Upper lobe of right lung (tissue), 1 donor: ENCODE measurements at regions not wholly inside any gene's neighbourhood (a gene's known extent, or its start where the extent isn't known, plus 50 kb on each side); places are given as distances from the start of the nearest gene placed in this dataset.

Experiments
- ATAC-seq: fragments of 200-7000 bp; cut with Tn5 transposase; one replicate; pipeline ENCODE4 v1.9.1; 2020; ENCODE audit warnings: mild to moderate bottlenecking, moderate library complexity
- DNase-seq: peaks from one replicate; pipeline ENCODE4 v3.0.0-alpha.2; 2020
- H3K27ac ChIP-seq: fragments of 200-600 bp; one replicate; pipeline ENCODE4 v1.8.0; 2022
- H3K27me3 ChIP-seq: fragments of 200-600 bp; one replicate; pipeline ENCODE4 v1.8.0; 2022; ENCODE audit warnings: mild to moderate bottlenecking
- H3K36me3 ChIP-seq: fragments of 200-600 bp; one replicate; pipeline ENCODE4 v1.8.0; 2022
- H3K4me1 ChIP-seq: fragments of 200-600 bp; one replicate; pipeline ENCODE4 v1.8.0; 2022
- H3K4me3 ChIP-seq: fragments of 200-600 bp; one replicate; pipeline ENCODE4 v1.8.0; 2022; ENCODE audit warnings: mild to moderate bottlenecking
- H3K9me3 ChIP-seq: fragments of 200-600 bp; one replicate; pipeline ENCODE4 v1.8.0; 2022
- intact Hi-C: fragments of 100-400 bp; cut with DNase I; formaldehyde crosslinking; loops from one replicate; pipeline ENCODE4 v1.11.0; 2022
- TF ChIP-seq, protein P1 (sequence below): fragments of 200-600 bp; IDR thresholded peaks from one replicate; pipeline ENCODE4 v1.8.0; 2022; ENCODE audit warnings: antibody characterized with exemption
- donor health status: DM: no; HTN: yes; CAD: no; lungs with severe emphysema.

DNA sequence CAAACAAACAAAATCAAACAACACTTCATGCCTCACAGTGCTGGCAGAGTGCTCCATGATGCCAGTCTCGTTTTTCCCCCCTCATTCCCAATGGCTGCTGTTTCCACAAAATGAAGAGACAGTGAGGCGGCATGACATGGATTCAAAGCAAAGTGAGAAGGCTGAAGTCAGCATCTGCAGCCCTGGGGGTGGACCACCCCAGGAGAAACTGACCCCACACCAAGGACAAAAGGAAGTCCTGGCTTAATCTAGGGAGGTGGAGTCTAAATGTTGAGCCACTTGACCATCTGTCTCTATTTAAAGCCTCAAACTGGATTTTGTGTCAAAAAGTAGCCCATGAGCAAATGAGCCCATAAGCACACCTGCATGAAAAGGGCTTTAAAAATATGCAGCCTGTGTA is 151.2 kb upstream of the RORA start:
- Histone ChIP-seq H3K27me3 (no peaks in the 10 kb centered on the region), H3K36me3 (no peaks in the 10 kb centered on the region), H3K27ac (no peak overlapping the region), H3K4me3 (no peak overlapping the region), H3K9me3 (no peaks in the 10 kb centered on the region), H3K4me1 (no peaks in the 10 kb centered on the region)
- no peak for ATAC-seq
- intact Hi-C loops = no loop called here
- TF ChIP-seq, protein P1, sequence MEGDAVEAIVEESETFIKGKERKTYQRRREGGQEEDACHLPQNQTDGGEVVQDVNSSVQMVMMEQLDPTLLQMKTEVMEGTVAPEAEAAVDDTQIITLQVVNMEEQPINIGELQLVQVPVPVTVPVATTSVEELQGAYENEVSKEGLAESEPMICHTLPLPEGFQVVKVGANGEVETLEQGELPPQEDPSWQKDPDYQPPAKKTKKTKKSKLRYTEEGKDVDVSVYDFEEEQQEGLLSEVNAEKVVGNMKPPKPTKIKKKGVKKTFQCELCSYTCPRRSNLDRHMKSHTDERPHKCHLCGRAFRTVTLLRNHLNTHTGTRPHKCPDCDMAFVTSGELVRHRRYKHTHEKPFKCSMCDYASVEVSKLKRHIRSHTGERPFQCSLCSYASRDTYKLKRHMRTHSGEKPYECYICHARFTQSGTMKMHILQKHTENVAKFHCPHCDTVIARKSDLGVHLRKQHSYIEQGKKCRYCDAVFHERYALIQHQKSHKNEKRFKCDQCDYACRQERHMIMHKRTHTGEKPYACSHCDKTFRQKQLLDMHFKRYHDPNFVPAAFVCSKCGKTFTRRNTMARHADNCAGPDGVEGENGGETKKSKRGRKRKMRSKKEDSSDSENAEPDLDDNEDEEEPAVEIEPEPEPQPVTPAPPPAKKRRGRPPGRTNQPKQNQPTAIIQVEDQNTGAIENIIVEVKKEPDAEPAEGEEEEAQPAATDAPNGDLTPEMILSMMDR = no peak
- DNase-seq = no peak

DNA sequence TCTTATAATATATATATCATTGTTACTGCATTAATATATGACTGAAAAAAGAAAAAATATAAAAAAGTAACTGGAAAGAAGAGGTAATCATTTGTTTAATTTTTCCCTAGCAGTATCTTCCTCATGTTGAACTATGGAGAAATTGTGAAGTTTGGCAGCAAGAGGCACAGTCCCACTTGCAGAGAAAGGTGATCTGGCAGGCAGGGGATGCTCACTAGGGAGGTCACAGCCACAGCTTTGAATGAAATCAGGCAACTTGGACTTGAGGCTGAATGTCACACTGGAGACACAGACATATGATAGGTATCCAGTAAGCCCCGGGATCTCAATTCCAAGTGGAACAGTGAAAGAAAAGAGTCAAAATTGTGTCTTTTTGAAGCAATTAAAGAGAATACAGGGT is 149.9 kb upstream of the RORA start:
- no peak for ATAC-seq
- TF ChIP-seq, protein P1 = no peak

DNA sequence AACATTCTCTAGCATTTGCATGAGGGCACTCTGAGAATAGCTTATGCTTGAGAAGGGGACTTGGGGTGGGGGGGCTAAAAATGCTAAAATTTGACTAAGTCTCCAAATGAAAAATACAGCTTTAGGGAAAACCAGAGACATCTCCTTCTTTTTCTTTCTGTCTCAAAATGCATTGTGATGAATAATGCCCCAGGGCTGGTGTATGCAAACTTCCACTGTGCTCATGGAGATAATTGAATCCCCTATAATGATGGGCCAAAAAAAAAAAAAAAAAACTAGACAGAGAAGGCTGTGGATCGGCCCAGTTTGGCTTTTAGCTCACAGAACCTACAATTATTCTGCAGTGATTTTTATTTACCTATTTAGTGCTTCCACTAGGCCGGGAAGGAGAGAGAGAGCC is 147.9 kb upstream of the RORA start:
- intact Hi-C loops = no loop called here
- H3K4me3 ChIP-seq = no peak overlapping the region
- H3K4me1 ChIP-seq = no peaks in the 10 kb centered on the region
- TF ChIP-seq, protein P1 = no peak
- H3K27me3 ChIP-seq = no peaks in the 10 kb centered on the region
- ATAC-seq (no peak), DNase-seq (no peak)
- H3K36me3 ChIP-seq = no peaks in the 10 kb centered on the region
- H3K27ac ChIP-seq = no peak overlapping the region
- no peaks in the 10 kb centered on the region for H3K9me3 ChIP-seq

More for the DNA sequence above, 149.9 kb upstream of the RORA start:
- Histone ChIP-seq H3K36me3 (no peaks in the 10 kb centered on the region), H3K27ac (no peak overlapping the region), H3K4me1 (no peaks in the 10 kb centered on the region), H3K4me3 (no peak overlapping the region), H3K27me3 (no peaks in the 10 kb centered on the region), H3K9me3 (no peaks in the 10 kb centered on the region)
- intact Hi-C loops = no loop called here
- DNase-seq = no peak

DNA sequence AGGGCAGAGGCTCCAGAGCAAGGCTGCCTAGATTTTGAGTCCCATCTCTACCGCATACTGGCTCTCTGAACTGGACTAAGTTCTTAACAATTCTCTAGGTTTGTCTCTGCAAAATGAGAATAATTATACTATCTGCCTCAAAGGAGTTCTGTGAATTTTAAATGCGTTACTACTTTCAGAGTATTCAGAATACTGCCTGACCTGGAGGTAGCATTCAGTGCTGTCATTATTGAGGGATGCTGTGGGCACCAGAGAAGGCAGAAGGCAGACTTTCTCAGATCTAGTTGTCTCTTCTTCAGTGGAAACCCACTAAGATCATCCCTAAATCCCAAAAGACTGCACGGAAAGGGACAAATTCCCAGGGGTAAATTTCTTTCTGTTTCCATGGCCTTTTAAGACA is 147.4 kb upstream of the RORA start:
- TF ChIP-seq, protein P1 = no peak
- ATAC-seq (no peak), DNase-seq (no peak)
- H3K36me3 ChIP-seq = no peaks in the 10 kb centered on the region
- intact Hi-C loops = no loop called here
- no peaks in the 10 kb centered on the region for H3K27me3 ChIP-seq
- no peaks in the 10 kb centered on the region for H3K9me3 ChIP-seq
- no peak overlapping the region for H3K27ac ChIP-seq
- no peaks in the 10 kb centered on the region for H3K4me1 ChIP-seq
- no peak overlapping the region for H3K4me3 ChIP-seq

DNA sequence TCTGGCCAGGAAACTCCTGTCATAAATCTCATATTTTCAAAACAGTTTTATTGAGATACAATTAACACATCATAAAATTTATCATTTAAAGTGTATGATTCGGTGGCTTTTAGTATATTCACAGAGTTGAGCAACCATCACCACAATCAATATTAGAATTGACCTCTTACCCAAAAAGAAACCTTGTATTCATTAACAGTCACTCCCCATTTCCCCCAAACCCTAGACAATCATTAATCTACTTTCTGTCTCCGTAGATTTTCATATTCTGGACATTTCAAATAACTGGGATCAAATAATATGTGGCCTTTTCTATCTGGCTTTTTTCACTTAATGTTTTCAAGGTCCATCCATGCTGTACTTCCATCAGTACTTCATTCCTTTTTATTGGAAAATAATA is 145.7 kb upstream of the RORA start:
- DNase-seq (no peak), ATAC-seq (no peak)
- H3K4me3 ChIP-seq = no peak overlapping the region
- no peak overlapping the region for H3K27ac ChIP-seq
- no peaks in the 10 kb centered on the region for H3K36me3 ChIP-seq
- H3K27me3 ChIP-seq = no peaks in the 10 kb centered on the region
- TF ChIP-seq, protein P1 = no peak
- intact Hi-C loops = no loop called here
- H3K4me1 ChIP-seq = no peaks in the 10 kb centered on the region
- no peaks in the 10 kb centered on the region for H3K9me3 ChIP-seq

DNA sequence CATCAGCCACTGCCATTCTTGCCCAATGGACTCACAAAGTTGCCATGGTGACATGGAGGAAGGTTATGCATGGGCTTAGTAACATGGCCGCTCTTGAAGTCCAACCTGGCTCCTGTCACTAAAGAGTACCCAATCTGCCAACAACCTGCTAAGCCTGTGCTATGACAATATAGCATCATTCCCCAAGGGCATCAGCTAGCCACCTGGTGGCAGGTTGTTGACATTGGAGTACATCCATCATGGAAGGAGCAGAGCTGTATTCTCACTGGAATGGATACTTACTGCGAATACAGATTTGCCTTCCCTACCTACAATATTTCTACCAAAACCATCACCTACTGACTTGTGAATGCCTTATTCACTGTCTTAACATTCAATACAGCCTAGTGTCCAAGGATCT is 138.9 kb upstream of the RORA start:
- no peaks in the 10 kb centered on the region for H3K4me1 ChIP-seq
- no peak overlapping the region for H3K4me3 ChIP-seq
- ATAC-seq (no peak), DNase-seq (no peak)
- H3K27me3 ChIP-seq = no peaks in the 10 kb centered on the region
- H3K9me3 ChIP-seq = no peaks in the 10 kb centered on the region
- no peak overlapping the region for H3K27ac ChIP-seq
- TF ChIP-seq, protein P1 = no peak
- intact Hi-C loops = no loop called here
- H3K36me3 ChIP-seq = no peaks in the 10 kb centered on the region
